ENCODE measurements at regions not wholly inside any gene's neighbourhood (a gene's known extent, or its start where the extent isn't known, plus 50 kb on each side); places are given as distances from the start of the nearest gene placed in this dataset.

GRCh38 chr13:106814463-106814862, 246.5 kb upstream of the ARGLU1 start:
- Histone ChIP-seq H2AFZ (ENCODE audit: low read depth, low read length) (no peak overlapping the region), H3F3A (ENCODE audit: insufficient read depth, low read length, poor library complexity, severe bottlenecking) (no peaks in the 10 kb centered on the region), H3K9me2 (ENCODE audit: insufficient read depth, low read length) (no peaks in the 10 kb centered on the region), H3K9ac (ENCODE audit: low read length) (no peak overlapping the region), H3K79me2 (replicated peaks; ENCODE audit: insufficient read depth, low read length) (no peaks in the 10 kb centered on the region), H3K27ac (ENCODE audit: low read length) (no peak overlapping the region), H4K20me1 (ENCODE audit: insufficient read depth) (no peaks in the 10 kb centered on the region), H3K4me2 (ENCODE audit: low read length) (no peak overlapping the region), H3K4me3 (ENCODE audit: low read length) (no peak overlapping the region), H3K27me3 (ENCODE audit: insufficient read depth, low read depth, low read length) (no peaks in the 10 kb centered on the region), H3K36me3 (ENCODE audit: insufficient read depth, low read length) (no peaks in the 10 kb centered on the region), H3K9me3 (ENCODE audit: low read length) (no peaks in the 10 kb centered on the region)
- TF ChIP-seq SMC3 (conservative IDR thresholded peaks at IDR 0.05; ENCODE audit: poor library complexity) (no peak), EP300 (conservative IDR thresholded peaks at IDR 0.05; ENCODE audit: poor library complexity, severe bottlenecking) (no peak), CTCF (IDR thresholded peaks at IDR 0.05; ENCODE audit: poor library complexity, severe bottlenecking) (no peak), TAF1 (IDR thresholded peaks at IDR 0.05; ENCODE audit: low read depth) (no peak), MXI1 (conservative IDR thresholded peaks at IDR 0.05; ENCODE audit: poor library complexity, severe bottlenecking) (no peak), RAD21 (conservative IDR thresholded peaks at IDR 0.05) (no peak), POLR2AphosphoS5 (IDR thresholded peaks at IDR 0.05) (no peak), EZH2 (IDR thresholded peaks at IDR 0.05; ENCODE audit: borderline replicate concordance, insufficient read depth, low read length, poor library complexity, severe bottlenecking) (no peak), REST (IDR thresholded peaks at IDR 0.05; ENCODE audit: borderline replicate concordance) (no peak)

- Histone ChIP-seq H3K4me2 (ENCODE audit: low read length) (no peak overlapping the region), H3K4me3 (ENCODE audit: low read length) (no peak overlapping the region), H3K9ac (ENCODE audit: low read length) (no peak overlapping the region), H4K20me1 (ENCODE audit: insufficient read depth) (no peaks in the 10 kb centered on the region), H3K27ac (ENCODE audit: low read length) (no peak overlapping the region), H3K9me2 (ENCODE audit: insufficient read depth, low read length) (no peaks in the 10 kb centered on the region), H2AFZ (ENCODE audit: low read depth, low read length) (no peak overlapping the region), H3K9me3 (ENCODE audit: low read length) (no peaks in the 10 kb centered on the region), H3K27me3 (ENCODE audit: insufficient read depth, low read depth, low read length) (no peaks in the 10 kb centered on the region), H3F3A (ENCODE audit: insufficient read depth, low read length, poor library complexity, severe bottlenecking) (no peaks in the 10 kb centered on the region), H3K79me2 (replicated peaks; ENCODE audit: insufficient read depth, low read length) (no peaks in the 10 kb centered on the region), H3K36me3 (ENCODE audit: insufficient read depth, low read length) (no peaks in the 10 kb centered on the region)
- TF ChIP-seq REST (IDR thresholded peaks at IDR 0.05; ENCODE audit: borderline replicate concordance) = no peak
- no peak for TF ChIP-seq MXI1 (conservative IDR thresholded peaks at IDR 0.05; ENCODE audit: poor library complexity, severe bottlenecking)
- no peak for TF ChIP-seq TAF1 (IDR thresholded peaks at IDR 0.05; ENCODE audit: low read depth)
- no peak for TF ChIP-seq EP300 (conservative IDR thresholded peaks at IDR 0.05; ENCODE audit: poor library complexity, severe bottlenecking)
- TF ChIP-seq SMC3 (conservative IDR thresholded peaks at IDR 0.05; ENCODE audit: poor library complexity) = no peak
- no peak for TF ChIP-seq CTCF (IDR thresholded peaks at IDR 0.05; ENCODE audit: poor library complexity, severe bottlenecking)
- TF ChIP-seq RAD21 (conservative IDR thresholded peaks at IDR 0.05) = no peak
- TF ChIP-seq EZH2 (IDR thresholded peaks at IDR 0.05; ENCODE audit: borderline replicate concordance, insufficient read depth, low read length, poor library complexity, severe bottlenecking) = no peak
- TF ChIP-seq POLR2AphosphoS5 (IDR thresholded peaks at IDR 0.05) = no peak
These were observed 242.1 kb upstream of the ARGLU1 start for GRCh38 chr13:106810069-106810468.

All from neural cell (in vitro differentiated cells).